ENCODE measurements at regions not wholly inside any gene's neighbourhood (a gene's known extent, or its start where the extent isn't known, plus 50 kb on each side); places are given as distances from the start of the nearest gene placed in this dataset.

DNA sequence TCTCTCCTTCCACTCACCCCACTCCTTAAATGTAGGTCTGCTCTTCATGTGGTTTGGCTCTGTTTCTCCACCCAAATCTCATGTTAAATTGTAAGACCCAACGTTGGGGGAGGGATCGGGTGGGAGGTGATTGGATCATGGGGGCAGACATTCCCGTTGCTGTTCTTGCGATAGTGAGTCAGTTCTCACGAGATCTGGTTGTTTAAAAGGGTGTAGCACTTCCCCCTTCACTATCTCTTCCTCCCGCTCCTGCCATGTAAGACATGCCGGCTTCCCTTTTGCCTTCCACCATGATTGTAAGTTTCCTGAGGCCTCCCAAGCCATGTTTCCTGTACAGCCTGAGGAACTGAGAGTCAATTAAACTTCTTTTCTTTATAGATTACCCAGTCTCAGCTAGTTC, 1044.5 kb upstream of the POU3F3 start:
- Histone ChIP-seq H3K27ac (ENCODE audit: low read depth, low read length, severe bottlenecking) (no peak overlapping the region), H3K9me3 (ENCODE audit: control insufficient read depth, low read length) (peaks cover 5% of the 10 kb centered on the region), H3K4me1 (ENCODE audit: control insufficient read depth, insufficient read depth, low read length, poor library complexity, severe bottlenecking) (no peaks in the 10 kb centered on the region), H3K36me3 (ENCODE audit: control insufficient read depth, insufficient read depth, low read length) (no peaks in the 10 kb centered on the region), H3K4me3 (ENCODE audit: extremely low read depth, insufficient read depth, low read length, poor library complexity, severe bottlenecking) (no peak overlapping the region)
- WGBS, 2 experiments (ENCODE audit: insufficient coverage in 2 of 2): 90% methylated on average over 3 of the region's 7 CpGs; no CpG with 5 or more reads in 1 of the 2 experiments

DNA sequence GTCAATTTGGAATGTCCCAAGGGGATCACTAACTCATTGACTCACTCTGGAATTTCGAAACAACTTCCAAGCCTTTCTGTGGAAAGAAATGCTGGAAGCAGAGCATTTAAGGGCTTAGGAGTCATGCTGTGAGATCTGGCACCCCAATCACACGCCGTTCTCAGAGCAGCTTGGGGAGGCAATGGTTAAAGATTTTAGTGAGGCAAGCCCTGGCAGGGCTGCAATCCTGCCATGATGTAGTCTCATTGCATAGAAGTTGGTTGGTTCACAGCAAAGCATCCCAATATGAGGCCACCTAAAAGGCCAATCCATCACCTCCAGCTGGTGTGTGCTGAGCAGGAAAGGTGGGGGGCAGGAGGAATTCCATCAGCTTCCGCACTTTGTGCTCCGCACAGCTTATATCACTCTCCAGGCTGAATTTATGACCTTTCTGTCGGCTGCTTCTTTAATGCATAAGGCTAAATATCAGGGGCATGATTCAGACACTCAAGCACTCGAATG, 1043.9 kb upstream of the POU3F3 start:
- WGBS, 2 experiments (ENCODE audit: insufficient coverage in 2 of 2): 79 to 84% methylated on average over 3 to 5 of the region's 7 CpGs
- Histone ChIP-seq H3K36me3 (ENCODE audit: control insufficient read depth, insufficient read depth, low read length) (no peaks in the 10 kb centered on the region), H3K4me3 (ENCODE audit: extremely low read depth, insufficient read depth, low read length, poor library complexity, severe bottlenecking) (no peak overlapping the region), H3K9me3 (ENCODE audit: control insufficient read depth, low read length) (peaks cover 5% of the 10 kb centered on the region), H3K4me1 (ENCODE audit: control insufficient read depth, insufficient read depth, low read length, poor library complexity, severe bottlenecking) (no peaks in the 10 kb centered on the region), H3K27ac (ENCODE audit: low read depth, low read length, severe bottlenecking) (no peak overlapping the region)

DNA sequence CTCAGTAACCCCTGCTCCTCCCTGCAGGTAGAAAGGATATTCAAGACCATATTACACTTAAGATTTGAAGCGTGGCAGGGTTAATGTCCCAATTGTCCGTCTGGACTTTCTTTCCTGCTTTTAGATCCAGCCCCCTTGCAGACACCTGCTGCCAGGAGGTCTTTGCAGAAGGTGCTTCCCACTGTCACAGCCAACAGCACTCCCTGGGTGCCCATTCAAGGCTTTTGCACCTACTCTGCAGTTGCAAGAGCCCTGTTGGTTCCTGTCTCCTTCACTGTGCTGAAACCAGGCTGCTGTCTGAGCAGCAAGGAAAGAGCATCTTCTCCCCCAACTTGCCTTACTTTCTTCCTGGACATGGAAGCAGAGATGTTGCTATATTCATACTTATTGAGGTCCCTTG, 1043.0 kb upstream of the POU3F3 start:
- H3K9me3 ChIP-seq (ENCODE audit: control insufficient read depth, low read length): peaks cover 5% of the 10 kb centered on the region
- H3K4me1 ChIP-seq (ENCODE audit: control insufficient read depth, insufficient read depth, low read length, poor library complexity, severe bottlenecking): no peaks in the 10 kb centered on the region
- H3K27ac ChIP-seq (ENCODE audit: low read depth, low read length, severe bottlenecking): no peak overlapping the region
- no peak overlapping the region for H3K4me3 ChIP-seq (ENCODE audit: extremely low read depth, insufficient read depth, low read length, poor library complexity, severe bottlenecking)
- H3K36me3 ChIP-seq (ENCODE audit: control insufficient read depth, insufficient read depth, low read length): no peaks in the 10 kb centered on the region
- 72 to 93% methylated on average over 2 of the region's 2 CpGs for WGBS, 2 experiments (ENCODE audit: insufficient coverage in 2 of 2)

DNA sequence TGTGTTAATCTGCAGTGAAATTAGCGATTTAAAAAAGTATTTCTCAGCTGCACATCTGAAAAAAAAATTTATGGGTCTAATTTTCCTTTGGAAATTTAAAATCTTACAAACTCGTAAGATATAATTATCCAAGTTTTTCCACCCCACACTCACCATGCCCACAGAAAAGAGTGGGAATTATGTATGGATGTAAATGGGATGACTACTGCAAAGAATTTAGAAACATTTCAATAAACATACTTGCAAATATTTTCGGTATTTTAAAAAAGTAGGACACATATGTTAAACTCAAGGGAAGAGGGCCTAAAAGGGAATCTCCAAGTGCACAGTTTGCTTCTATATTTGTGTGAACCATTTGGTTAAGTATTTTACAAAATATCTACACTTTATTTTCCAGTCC, 1039.9 kb upstream of the POU3F3 start:
- H3K4me3 ChIP-seq (ENCODE audit: extremely low read depth, insufficient read depth, low read length, poor library complexity, severe bottlenecking): no peak overlapping the region
- H3K36me3 ChIP-seq (ENCODE audit: control insufficient read depth, insufficient read depth, low read length): no peaks in the 10 kb centered on the region
- no peaks in the 10 kb centered on the region for H3K4me1 ChIP-seq (ENCODE audit: control insufficient read depth, insufficient read depth, low read length, poor library complexity, severe bottlenecking)
- peaks cover 3% of the 10 kb centered on the region for H3K9me3 ChIP-seq (ENCODE audit: control insufficient read depth, low read length)
- no peak overlapping the region for H3K27ac ChIP-seq (ENCODE audit: low read depth, low read length, severe bottlenecking)
- no CpG with 5 or more reads among the region's 3 CpGs for WGBS, 2 experiments (ENCODE audit: insufficient coverage in 2 of 2)

DNA sequence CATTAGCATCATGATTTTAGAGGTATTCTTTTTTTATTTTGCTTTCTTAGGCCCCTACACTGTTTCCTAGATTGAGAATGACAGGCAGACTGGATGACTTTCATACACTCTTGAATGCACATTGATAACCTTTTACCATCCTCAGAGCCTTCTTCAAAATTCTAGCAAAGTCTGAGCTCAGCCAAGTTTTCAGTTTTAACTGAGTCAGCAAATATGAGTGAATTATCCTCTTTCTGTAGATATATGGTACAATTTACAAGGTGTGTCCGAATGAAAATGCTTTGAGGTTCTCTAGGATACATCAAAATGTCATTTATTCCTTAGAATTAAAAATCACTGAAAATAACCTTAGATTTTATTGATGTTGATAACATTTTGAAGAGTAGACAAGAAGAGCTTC, 1038.2 kb upstream of the POU3F3 start:
- H3K4me3 ChIP-seq (ENCODE audit: extremely low read depth, insufficient read depth, low read length, poor library complexity, severe bottlenecking): no peak overlapping the region
- no peaks in the 10 kb centered on the region for H3K9me3 ChIP-seq (ENCODE audit: control insufficient read depth, low read length)
- no peaks in the 10 kb centered on the region for H3K4me1 ChIP-seq (ENCODE audit: control insufficient read depth, insufficient read depth, low read length, poor library complexity, severe bottlenecking)
- no peak overlapping the region for H3K27ac ChIP-seq (ENCODE audit: low read depth, low read length, severe bottlenecking)
- WGBS, 2 experiments (ENCODE audit: insufficient coverage in 2 of 2): no CpG with 5 or more reads among the region's 1 CpG
- no peaks in the 10 kb centered on the region for H3K36me3 ChIP-seq (ENCODE audit: control insufficient read depth, insufficient read depth, low read length)

DNA sequence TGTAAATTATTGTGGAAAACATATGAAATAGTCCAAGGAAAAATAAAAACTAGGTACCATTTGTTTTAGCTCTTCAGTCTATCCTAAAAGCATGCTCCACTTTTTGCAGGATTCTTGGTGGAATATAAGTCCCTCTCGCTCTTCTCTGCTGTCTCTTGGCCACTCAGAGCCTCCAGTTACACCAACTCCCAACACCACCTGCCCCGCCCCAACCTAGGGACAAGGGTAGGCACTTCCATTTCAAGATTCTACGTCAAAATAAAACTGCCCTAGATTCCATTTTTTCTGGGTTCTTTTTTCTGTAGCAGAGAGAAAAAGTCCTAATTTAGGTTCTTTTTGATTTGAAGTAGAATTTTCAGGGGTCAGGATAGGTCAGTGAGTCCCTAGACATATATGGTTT, 1036.2 kb upstream of the POU3F3 start:
- H3K4me3 ChIP-seq (ENCODE audit: extremely low read depth, insufficient read depth, low read length, poor library complexity, severe bottlenecking): no peak overlapping the region
- H3K4me1 ChIP-seq (ENCODE audit: control insufficient read depth, insufficient read depth, low read length, poor library complexity, severe bottlenecking): no peaks in the 10 kb centered on the region
- no peaks in the 10 kb centered on the region for H3K36me3 ChIP-seq (ENCODE audit: control insufficient read depth, insufficient read depth, low read length)
- no peak overlapping the region for H3K27ac ChIP-seq (ENCODE audit: low read depth, low read length, severe bottlenecking)
- WGBS, 2 experiments (ENCODE audit: insufficient coverage in 2 of 2): 80% methylated on average over 1 of the region's 3 CpGs; no CpG with 5 or more reads in 1 of the 2 experiments
- no peaks in the 10 kb centered on the region for H3K9me3 ChIP-seq (ENCODE audit: control insufficient read depth, low read length)

DNA sequence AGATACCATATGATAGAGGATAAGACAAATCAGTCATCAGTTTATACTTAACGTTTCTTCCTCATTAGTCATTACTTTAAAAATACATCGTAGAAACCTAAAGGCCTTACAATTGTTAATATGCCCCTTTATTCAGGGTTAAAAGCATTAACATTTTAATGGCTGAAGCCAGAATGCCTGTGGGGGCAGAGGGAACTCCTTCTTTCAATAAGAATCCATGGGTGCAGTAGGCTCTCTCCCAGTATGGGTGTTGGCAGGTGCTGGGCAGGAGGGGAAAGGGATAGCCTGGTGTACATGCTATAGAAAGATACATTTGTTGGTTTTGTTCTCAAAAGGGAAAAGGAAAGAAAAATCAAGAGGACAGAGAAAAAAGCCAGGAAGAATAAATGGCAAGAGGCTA, 1035.7 kb upstream of the POU3F3 start:
- Histone ChIP-seq H3K36me3 (ENCODE audit: control insufficient read depth, insufficient read depth, low read length) (no peaks in the 10 kb centered on the region), H3K4me3 (ENCODE audit: extremely low read depth, insufficient read depth, low read length, poor library complexity, severe bottlenecking) (no peak overlapping the region), H3K27ac (ENCODE audit: low read depth, low read length, severe bottlenecking) (no peak overlapping the region), H3K4me1 (ENCODE audit: control insufficient read depth, insufficient read depth, low read length, poor library complexity, severe bottlenecking) (no peaks in the 10 kb centered on the region), H3K9me3 (ENCODE audit: control insufficient read depth, low read length) (no peaks in the 10 kb centered on the region)
- 18% methylated on average over 2 of the region's 2 CpGs; no CpG with 5 or more reads in 1 of the 2 experiments for WGBS, 2 experiments (ENCODE audit: insufficient coverage in 2 of 2)

DNA sequence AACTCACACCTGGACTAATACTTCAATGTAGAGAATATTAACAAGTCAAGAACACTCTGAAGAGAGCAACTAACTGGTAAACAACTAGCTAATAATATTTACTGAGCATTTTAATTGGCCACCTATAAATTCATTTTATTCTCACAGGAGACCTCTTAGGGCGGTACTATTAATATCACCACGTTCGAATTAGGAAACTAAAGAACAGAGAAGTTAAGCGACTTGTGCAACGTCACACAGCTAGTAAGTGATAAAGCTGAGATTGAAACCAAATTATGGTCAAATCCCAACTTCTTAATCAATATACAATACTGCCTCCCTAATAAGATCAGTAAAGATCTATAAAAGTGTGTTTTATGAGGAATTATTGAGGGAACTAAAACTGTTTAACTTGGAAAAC, 1034.3 kb upstream of the POU3F3 start:
- H3K4me3 ChIP-seq (ENCODE audit: extremely low read depth, insufficient read depth, low read length, poor library complexity, severe bottlenecking): no peak overlapping the region

DNA sequence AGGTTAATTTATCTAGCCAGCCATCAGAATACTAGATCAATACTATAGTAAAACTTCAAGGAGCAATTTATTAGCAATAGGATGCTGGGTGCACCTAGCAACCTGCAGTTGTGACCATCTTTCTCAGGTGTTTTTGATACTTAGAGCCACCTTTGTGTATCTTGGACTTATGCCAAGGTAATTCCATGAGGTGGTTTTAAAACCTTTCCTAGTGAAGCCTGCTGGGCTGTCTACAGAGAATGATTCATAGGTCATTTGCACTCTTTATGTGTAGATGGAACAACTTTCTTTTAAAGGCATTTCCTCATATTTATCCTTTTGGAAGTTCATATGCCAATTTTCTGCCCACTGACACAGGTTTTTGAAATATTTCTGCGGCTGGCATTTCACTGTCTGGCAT, 1030.1 kb upstream of the POU3F3 start:
- WGBS, 2 experiments (ENCODE audit: insufficient coverage in 2 of 2): 71 to 81% methylated on average over 1 of the region's 1 CpG
- Histone ChIP-seq H3K27ac (ENCODE audit: low read depth, low read length, severe bottlenecking) (no peak overlapping the region), H3K4me1 (ENCODE audit: control insufficient read depth, insufficient read depth, low read length, poor library complexity, severe bottlenecking) (no peaks in the 10 kb centered on the region), H3K9me3 (ENCODE audit: control insufficient read depth, low read length) (no peaks in the 10 kb centered on the region), H3K36me3 (ENCODE audit: control insufficient read depth, insufficient read depth, low read length) (no peaks in the 10 kb centered on the region), H3K4me3 (ENCODE audit: extremely low read depth, insufficient read depth, low read length, poor library complexity, severe bottlenecking) (no peak overlapping the region)

More for the DNA sequence above, 1034.3 kb upstream of the POU3F3 start:
- H3K9me3 ChIP-seq (ENCODE audit: control insufficient read depth, low read length): no peaks in the 10 kb centered on the region
- H3K36me3 ChIP-seq (ENCODE audit: control insufficient read depth, insufficient read depth, low read length): no peaks in the 10 kb centered on the region
- H3K4me1 ChIP-seq (ENCODE audit: control insufficient read depth, insufficient read depth, low read length, poor library complexity, severe bottlenecking): no peaks in the 10 kb centered on the region
- no CpG with 5 or more reads among the region's 5 CpGs for WGBS, 2 experiments (ENCODE audit: insufficient coverage in 2 of 2)
- no peak overlapping the region for H3K27ac ChIP-seq (ENCODE audit: low read depth, low read length, severe bottlenecking)

DNA sequence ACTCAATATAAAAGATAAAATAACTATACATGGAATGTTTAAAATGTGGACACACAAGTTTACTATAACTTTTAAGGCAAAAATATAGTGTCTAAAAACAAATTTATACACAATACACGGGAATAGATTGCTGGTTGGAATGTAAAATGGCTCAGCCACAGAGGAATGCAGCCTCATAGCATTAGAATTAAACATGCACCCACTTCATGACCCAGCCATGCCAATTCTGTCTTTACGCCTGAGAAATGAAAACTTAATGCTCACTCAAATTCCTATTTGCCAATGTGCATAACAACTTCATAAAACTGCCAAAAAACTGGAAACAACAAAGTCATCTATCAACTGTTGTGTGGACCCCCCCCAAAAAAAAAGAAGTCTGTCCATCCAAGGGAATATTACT, 1006.6 kb upstream of the POU3F3 start:
- H3K27ac ChIP-seq (ENCODE audit: low read depth, low read length, severe bottlenecking): no peak overlapping the region

DNA sequence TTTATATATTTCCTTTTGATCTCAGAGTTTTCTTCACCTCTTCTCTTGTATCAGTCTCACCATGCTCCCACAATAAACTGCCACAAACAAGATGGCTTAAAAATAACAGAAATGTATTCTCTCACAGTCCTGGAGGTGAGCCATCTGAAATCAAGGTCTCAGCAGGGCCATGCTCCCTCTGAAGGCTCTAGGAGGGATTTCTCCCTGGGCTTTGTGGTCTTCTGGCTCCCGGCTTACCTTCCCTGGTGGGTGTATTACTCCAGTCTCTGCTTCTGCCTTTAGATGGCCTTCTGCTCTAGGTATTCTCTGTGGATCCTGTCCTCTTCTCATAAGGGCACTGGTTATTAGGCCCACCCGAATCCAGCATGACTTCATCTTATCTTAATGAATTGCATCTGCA, 994.7 kb upstream of the POU3F3 start:
- Histone ChIP-seq H3K36me3 (ENCODE audit: control insufficient read depth, insufficient read depth, low read length) (no peaks in the 10 kb centered on the region), H3K4me3 (ENCODE audit: extremely low read depth, insufficient read depth, low read length, poor library complexity, severe bottlenecking) (no peak overlapping the region), H3K9me3 (ENCODE audit: control insufficient read depth, low read length) (no peaks in the 10 kb centered on the region), H3K27ac (ENCODE audit: low read depth, low read length, severe bottlenecking) (no peak overlapping the region), H3K4me1 (ENCODE audit: control insufficient read depth, insufficient read depth, low read length, poor library complexity, severe bottlenecking) (no peaks in the 10 kb centered on the region)
- WGBS, 2 experiments (ENCODE audit: insufficient coverage in 2 of 2): 78 to 83% methylated on average over 1 to 2 of the region's 2 CpGs

More for the DNA sequence above, 1006.6 kb upstream of the POU3F3 start:
- no peaks in the 10 kb centered on the region for H3K9me3 ChIP-seq (ENCODE audit: control insufficient read depth, low read length)
- H3K36me3 ChIP-seq (ENCODE audit: control insufficient read depth, insufficient read depth, low read length): no peaks in the 10 kb centered on the region
- no peaks in the 10 kb centered on the region for H3K4me1 ChIP-seq (ENCODE audit: control insufficient read depth, insufficient read depth, low read length, poor library complexity, severe bottlenecking)
- H3K4me3 ChIP-seq (ENCODE audit: extremely low read depth, insufficient read depth, low read length, poor library complexity, severe bottlenecking): no peak overlapping the region
- WGBS, 2 experiments (ENCODE audit: insufficient coverage in 2 of 2): 100% methylated on average over 1 of the region's 2 CpGs; no CpG with 5 or more reads in 1 of the 2 experiments
